ENCODE measurements at regions not wholly inside any gene's neighbourhood (a gene's known extent, or its start where the extent isn't known, plus 50 kb on each side); places are given as distances from the start of the nearest gene placed in this dataset.

DNA sequence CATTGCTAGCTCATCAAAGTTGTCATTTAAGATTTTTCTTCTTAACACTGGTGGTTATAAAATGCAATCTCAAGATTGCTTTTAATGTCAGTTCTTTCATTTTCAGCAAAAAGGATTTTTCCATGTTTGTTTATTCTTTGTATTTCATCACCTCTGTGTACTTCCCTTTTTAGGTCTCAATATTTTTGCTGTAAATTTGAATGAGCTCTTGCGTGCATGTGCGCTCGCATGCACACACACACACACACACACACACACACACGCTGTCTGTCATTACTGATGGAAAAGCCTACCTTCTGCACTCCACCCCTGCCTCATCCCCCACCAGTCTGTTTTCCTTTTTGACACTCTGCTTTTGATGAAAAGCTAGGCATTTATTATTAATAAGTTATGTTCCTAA is 85.3 kb upstream of the FYN start:
- no peak for DNase-seq (ENCODE audit: low read depth)

DNA sequence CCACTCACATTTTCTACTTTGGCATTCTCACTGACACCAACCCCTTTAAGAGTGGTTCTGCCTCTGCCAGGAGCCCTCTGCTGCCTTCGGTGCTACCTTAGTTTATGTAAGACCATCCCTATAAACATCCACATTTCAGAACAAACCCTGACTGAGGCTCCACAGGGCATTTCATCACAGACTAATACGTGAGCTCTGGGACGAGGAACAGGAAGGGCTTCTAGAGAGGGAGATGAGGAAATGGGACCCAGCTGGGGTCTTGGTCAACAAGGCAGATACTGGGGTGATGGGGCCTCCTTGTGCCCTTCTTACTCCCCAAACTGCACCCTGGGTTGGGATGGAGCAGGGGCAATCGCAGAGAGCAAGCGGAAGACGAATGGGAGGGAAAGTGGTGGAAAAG is 86.5 kb upstream of the FYN start:
- DNase-seq (ENCODE audit: low read depth), result no peak

DNA sequence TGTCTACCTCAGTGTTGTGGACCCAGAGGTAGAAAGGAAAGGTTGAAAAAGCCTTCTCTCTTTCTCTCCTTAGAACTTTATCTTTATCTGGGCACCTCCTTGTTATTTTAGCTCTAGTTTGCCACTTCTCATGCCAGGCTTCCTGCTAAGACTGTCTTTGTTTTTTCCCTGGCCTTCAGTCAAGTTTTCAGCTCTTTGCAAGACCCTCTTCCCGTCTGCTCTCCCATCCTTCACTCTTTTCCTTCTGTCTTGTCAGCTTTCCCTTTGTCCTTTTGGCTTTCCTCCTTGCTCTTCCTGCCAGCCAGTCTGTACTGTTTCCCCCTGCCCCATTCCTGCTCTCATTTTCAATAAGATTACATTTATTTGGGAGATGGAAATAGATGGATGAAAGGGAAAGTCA is 86.8 kb upstream of the CCN6 start:
- DNase-seq (ENCODE audit: low read depth), result no peak

DNA sequence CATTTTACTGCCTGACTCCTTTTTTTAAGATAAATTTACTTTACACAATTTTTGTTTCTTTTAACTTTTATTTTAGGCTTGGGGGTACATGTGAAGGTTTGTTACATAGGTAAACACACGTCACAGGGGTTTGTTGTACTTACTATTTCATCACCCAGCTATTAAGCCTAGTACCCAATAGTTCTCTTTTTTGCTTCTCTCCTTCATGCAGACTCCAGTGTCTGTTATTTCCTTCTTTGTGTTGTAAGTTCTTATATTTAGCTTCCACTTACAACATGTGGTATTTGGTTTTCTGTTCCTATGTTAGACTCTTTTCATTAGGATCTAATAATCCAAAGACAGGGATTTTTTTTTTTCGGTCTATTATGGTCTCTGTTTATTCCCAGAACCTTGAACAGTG is 83.5 kb upstream of the CCN6 start:
- no peak for DNase-seq (ENCODE audit: low read depth)

DNA sequence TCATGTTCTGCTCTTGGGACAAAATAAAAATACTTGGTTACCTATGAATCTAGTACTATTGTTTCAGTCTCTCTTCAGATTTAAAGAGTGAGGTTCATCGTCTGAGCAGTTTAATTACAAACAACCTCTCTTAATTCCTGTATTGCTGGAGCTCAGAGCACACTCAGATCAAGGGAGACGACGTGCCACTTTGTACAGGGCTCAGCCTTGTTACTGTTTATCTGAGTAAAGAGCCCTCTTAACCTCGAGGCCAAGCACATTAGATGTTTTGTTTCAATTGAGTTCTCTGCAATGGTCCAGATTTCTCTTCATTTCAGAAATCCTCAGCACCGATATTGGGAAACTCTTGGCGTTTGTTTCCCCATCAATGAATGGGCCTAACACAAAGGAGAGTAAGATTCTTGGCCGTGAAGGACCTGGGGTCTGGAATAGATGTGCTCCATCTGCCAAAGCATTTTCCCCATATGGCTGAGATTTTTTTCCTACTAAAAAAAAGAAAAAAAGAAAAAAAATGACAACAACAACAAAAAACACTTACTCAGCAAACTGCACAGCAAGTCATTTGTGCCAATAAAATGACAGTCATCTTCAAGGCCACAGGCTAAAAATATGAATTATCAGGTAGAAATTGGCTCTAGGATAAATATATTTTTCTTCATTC is 82.6 kb upstream of the CCN6 start:
- no peak for DNase-seq (ENCODE audit: low read depth)

DNA sequence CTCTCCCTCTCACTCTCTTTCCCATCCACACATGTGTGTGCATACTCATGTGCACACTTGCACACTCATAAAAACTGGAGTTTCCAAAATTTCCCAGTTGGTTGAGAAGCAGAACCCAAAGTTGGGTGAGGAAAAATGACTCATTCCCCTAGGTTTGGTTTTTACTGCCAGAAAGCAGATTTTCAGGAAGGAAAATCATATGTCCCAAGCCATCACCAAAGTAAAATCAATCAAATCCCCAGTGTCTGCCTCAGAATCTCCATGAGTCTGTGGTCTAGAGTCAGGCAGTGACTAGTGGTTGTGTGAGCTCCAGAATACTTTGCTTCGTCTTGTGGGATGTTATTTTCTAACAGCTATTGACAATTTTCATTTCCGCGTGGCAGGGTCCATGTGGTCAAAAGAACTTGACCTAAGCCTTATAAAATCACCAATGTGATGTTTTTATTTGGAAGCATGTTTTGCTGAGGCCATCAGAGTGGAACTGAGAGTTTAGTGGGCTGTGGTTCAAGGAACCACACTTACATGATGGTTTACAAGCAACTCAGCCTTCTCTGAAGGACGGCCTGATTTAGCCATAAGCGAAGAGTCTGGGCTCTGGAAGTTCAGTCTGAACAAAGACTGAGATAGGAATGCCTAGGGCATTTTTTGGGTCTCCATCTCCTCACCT is 81.9 kb upstream of the CCN6 start:
- DNase-seq (ENCODE audit: low read depth), result no peak

DNA sequence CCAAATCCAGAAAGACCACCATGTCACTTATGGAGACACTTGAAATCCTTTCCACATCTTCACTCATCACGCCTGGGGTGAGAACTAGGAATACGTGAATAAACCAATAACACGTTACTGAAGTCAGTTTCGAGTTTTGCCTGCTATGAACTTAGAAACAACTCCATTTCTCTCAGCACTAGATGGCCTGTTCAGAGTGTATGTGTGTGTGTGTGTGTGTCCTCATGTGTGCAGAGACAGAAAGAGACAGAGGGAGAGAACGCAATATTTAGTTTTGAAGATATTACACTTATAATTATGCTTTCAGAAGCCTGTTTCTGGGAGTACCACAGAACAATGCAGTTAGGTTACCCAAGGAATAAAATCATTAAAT is 81.2 kb upstream of the CCN6 start:
- DNase-seq (ENCODE audit: low read depth), result no peak

DNA sequence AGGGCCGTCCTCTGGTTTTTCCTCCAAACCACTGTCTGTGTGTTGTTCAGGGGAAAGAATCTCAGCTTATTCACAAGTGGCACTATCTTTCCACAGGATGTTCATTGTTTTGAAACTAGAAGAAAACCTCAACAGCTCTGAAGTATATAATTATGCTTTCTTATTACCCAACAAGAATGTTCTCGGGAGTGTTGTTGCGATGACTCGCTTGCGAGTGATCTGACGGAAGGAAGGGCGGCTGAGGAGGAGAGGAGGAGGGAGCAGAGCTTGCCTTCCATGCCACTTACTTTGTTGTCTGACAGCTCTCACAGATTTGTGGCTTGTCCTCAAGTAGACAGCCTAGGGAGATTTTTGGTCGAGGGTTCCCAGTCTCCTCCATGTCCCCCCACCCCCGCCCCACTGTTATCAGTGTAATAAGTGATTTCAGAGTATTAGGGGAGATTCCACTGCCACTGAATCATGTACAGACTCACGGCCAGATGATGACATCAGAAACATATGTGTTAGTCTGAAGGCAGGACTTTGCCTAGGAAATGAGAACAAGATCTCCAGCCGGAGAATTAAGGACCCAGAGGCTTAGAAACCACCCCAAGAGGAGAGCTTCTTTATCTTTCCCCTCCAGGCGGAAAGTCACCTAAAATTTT is 80.7 kb upstream of the CCN6 start:
- DNase-seq (ENCODE audit: low read depth), result peak; percentile 55

DNA sequence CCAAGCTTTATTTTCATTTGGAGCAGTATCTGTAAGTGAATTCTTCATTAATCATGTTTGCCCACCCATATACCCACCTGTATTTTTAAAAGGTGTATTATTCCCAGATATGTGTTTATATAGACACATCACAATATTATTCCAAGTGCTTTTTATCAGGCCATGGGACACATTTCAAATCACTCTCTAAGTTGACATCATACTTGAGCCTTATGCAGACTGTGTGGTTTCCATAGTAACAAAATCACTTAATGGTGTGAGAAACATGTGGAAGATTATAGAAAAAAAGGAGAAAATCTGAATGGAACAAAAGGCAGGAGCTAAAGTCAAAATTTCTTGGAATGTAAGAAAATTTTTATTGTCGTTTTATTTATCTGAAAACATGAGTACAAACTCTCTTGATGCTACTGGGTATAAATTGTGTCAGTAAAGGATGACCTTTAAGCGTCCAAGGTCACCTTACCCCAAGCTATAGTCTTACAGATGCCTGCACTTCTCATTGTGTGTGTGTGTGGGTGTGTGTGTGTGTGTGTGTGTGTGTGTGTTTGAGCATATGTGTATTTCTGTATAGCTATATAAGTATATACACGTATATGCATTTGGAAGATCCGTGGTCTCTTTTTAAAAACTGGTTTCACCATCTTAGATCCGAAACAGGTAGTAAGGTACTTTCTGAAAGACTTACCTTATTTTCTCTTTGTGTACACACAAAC is 79.8 kb upstream of the CCN6 start:
- DNase-seq (ENCODE audit: low read depth), result no peak

DNA sequence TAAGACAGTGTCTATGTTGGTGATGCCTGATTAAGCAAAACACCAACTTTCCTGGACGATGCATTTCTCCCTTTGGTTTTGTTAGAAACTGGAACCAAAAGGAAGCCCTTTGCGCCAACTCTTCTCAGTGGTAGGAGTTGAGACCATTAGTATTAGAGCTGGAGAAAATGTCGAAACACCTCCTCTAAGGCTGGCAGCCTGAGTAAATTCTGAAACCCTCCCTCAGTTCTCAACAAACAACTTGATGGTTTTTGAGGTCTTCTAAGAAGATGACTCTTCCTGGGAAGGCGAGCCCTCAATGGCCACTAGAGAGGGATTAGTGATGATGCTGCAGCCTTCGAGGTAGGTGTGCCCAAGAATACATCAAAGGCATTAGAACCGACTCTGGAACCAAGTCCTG is 78.4 kb upstream of the CCN6 start:
- DNase-seq (ENCODE audit: low read depth), result no peak

DNA sequence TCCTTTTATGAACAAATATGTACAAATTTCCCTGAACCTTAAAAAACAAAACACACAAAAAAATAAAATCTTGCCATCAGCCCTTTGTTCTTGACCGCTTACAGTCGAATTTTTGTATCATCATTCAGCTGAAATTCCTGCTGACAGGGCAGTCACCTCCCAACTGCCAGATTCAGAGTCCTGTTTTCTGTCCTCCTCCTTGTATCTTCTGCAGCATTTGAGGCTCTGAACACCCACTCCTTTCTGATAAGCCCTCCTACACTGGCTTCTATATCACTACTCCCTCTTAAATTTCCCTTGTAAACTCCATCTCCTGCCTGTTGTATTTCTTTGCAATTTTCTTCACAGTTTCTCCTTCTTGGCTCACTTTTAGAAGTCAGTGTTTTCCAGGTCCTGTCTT is 77.8 kb upstream of the CCN6 start:
- no peak for DNase-seq (ENCODE audit: low read depth)

DNA sequence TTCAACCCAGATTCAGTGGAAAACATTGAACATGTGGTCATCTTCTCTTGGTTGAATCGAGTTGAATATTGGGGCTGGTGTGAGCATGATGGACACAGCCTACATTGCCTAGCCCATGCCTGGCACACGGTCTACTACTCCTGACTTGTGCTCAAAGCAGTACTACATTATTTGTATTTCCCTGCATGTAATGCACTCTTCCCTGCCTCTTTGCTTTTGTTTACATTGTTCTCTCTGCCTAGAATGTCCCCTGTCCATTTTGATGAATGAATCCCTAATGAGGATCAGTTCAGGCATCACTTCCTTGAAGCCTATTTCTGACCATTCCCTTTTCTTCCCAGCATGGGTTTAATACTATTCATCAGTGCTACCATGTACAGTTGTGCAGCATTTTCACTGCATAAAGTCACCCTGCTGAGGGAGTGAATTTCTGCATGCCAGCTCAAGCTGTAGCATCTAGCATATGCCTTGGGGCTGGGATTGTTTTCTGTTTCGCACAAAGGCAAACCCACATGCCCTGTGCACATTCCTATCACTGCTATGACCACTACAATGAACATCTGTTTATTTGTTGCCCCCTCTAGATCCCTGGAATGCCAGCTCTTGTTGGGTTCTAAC is 75.3 kb upstream of the CCN6 start:
- no peak for DNase-seq (ENCODE audit: low read depth)

DNA sequence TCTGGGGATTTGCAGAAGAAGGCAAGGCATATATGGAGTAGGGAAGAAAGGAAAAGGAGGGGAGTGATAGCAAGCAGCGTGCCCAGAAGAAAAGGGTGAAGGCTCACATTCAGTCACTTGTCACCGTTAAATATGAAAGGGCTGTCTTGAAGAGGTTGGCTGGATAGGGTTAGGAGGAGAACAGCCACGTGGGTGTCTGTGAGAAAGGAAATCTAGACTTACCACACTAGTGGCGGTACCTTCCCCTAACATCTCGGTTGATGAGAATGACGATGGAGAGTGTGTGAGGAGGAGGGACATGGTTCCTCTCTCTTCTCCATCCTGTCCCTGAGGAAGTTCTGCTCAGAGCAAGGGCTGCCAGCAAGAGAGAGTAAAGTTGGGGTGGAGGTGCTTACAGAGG is 74.3 kb upstream of the CCN6 start:
- no peak for DNase-seq (ENCODE audit: low read depth)

DNA sequence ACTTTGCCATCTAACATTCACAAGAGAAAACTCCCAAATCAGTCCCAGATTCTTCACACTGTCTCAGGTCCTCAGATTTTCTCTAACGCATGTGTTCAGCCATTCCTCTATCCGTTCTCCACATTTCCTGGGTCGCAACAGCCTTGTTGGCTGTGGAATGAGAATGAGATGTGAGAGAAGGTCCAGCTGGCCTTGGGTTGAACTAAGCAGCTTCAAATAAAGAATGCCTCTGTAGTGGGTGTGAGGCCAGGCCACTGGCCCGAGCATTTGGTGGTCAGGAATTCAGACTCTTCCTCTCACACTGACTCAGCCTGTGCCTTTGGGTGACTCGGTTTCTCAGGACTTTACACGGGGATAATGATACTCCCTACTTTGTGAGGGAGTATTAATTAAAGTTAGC is 73.8 kb upstream of the CCN6 start:
- no peak for DNase-seq (ENCODE audit: low read depth)

DNA sequence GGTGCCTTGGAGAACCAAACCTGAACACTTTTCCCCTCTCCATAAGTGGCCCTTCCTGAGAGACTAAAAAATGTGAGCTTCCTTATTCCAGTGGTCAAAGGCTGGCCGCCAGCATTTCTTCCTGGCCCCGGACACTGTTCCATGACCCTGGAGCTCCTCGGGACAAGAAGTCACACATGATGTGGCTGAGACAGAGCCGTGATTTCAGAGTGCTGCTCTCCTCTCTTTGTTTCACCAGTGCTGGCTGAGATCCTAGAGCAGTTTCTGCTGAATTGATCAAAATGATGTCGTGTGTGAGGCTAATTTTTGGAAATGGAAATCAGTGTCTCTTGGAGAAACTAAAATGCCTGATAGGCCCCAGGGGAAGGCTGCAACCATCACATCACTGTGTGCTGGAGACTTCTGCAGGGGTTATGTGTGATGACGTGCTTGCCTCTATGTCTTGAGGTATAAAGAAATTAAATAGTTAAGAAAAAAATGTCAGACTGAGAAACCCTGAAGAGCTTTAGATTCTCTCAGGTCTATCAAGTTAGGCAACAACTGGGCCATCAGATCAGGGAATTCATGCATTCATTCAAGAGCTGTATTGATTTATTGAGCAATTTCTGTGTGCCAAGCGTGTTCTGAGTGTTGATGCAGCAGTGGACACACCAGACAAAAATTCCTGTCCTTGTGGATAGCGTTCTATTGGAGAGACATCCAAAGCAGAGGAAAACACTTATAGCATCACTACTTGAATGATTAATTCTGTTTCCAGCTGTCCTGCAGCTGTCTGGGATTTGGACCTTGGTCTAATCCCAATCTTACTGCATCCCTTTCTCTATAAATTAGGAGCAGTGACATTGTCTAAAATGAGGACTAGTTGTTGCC is 72.7 kb upstream of the CCN6 start:
- no peak for DNase-seq (ENCODE audit: low read depth)

DNA sequence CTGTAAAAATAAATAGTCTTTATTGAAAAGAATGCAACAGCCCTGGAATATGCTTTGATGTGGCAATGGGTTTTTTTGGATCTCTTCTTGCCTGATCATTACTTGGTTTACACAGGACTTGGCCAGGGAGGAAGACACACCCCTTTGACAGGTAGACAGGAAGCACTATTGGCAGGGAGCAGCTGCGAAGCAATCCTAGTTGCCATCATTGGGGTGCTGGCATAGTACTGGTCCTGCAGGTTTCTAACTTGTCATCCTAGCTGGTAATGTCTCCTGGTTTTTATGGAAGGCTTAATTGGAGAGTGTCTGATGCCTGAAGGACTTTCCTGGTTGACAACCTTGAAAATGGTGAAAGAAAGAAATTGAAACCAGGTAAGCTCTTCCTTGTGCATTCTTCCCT is 71.2 kb upstream of the CCN6 start:
- DNase-seq (ENCODE audit: low read depth), result no peak

DNA sequence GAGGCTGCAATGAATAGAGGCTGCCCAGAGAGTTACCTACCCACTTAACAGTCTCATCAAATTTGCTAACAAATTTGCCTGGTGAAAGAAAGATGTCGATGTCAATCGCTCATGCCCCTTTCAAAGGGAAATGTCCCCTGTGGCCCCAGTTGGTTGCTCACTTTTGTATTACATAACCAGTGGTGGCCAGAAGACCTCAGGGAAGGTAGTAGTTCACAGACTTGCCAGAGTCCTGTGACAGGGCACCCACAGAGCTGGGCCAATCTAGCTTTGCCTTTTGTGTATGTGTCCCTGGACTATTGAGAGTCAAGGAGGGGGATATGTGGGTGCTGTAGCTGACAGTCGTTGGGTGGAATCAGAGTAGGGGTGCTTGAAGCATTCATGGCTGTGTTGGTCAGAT is 70.7 kb upstream of the CCN6 start:
- no peak for DNase-seq (ENCODE audit: low read depth)

DNA sequence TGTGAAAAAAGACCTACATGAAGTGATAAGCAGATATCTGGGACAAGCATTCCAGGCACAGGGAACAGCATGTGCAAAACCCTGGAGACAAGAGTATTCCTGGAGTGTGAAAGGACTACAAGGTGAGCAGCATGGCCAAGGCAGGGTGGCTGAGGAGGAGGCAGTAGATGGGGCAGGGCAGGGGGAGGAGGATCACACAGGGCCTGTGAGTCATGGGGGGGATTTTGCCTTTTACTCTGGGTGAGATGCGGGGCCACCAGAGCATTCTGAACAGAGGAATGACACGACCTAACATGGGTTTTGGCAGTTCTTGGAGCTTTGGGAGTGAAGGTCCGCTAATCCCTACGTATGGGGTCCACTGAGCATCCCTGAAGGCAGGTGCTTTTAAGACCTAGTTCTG is 69.8 kb upstream of the CCN6 start:
- DNase-seq (ENCODE audit: low read depth), result no peak

DNA sequence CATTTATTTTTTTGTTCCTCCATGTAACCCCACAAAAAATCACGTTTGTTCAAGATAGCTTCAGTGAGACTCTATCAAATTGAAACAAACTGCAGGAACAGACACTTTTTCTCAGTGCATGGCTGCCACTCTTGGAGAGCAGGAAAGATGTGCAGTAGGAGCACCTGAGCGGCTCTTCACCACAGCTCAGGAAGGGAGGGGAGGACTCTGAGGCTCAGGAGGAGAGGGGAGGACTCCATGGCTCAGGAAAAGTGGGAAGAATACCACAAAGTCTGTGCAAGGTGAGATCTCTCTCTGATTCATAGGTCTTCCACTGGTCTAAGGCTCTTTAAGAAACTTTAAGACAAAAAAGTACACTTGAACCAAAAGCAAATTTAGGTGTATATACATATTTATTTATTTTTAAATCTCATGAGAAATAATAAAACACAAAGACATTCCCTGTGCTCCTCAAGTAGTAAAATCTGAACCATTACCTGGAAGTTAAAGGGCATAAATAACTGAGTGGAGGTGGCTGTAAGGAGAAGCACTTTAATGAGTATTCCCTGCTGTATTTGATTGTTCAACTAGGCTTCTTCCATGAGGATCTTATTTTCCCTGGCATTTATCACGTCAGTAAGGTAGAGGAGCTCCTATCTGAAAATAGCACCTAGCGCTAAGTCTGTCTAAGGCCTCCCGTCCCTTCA is 69.2 kb upstream of the CCN6 start:
- no peak for DNase-seq (ENCODE audit: low read depth)

DNA sequence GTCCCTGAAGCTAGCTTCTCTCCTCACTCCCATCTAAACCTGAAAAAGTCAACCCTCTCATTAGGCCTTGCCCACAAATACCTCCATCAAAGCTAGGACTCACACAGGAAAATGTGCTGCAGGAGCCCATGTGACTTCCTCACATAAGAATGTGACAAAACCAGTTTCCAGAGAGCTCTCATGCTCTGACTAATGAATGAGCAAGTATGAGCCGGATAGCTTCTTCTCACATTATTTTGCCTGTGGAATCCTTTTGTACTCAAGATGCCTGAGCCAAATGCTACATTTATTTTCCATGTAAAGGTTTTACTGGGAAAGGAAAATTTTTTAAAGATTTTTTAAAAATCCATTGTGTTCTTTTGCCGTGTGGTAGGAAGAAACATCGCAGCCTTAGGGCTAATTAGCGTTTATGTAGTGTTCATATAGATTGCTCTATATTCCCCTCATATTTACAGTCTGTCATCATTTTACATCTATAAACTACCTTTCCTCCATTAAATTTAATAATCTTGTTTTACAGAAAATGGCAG is 68.6 kb upstream of the CCN6 start:
- DNase-seq (ENCODE audit: low read depth), result no peak

DNA sequence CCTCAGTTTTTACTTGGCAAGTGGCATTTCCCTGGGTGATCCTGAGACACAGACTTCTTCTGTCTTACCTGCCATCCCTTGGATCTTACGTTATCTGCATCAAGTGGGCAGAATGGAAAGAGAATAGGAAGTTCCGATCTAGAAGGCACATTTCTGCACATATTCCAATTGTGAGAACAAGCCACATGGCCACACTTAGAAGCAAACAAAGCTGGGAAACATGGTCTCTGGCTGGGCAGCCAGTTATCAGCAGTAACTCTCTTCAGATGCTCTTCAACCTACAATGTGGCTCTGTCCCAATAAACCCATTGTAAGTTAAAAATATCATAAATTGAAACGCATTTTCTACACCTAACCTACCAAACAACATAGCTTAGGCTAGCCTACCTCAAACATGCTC is 67.3 kb upstream of the CCN6 start:
- DNase-seq (ENCODE audit: low read depth), result no peak

Measured in T-helper 22 cell (primary cell).